ENCODE measurements at regions not wholly inside any gene's neighbourhood (a gene's known extent, or its start where the extent isn't known, plus 50 kb on each side); places are given as distances from the start of the nearest gene placed in this dataset.

DNA sequence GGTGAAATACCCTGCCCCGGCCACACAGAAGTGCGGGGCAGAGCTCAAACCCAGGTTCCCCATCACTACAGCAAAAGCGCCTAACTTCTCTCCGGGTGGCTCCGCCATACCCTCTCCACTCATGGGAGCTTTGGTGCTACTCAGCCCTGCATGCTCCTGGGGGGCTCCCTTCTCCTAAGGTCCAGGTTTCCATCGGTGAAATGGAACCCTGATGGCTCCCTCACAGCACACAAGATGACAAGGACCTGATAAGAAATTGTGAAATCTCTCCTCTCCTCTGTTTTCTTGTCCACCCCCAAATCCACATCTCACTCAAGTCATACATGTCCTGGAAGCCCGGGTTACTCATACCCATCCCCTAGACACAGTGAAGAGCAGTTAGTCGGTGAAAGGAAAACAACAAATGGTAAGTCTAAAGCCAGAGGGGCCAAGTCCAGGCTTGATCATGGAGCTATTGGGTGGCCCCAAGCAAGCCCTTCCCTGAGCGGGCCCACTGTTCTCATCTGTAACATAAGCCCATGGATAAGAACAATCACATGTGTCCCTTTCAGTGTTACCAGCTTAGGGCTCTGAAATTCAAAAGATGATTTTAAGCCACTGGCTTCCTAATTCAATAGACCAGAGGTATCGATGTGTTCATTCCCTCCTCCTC, 317.5 kb downstream of the BCL11B start:
- TF ChIP-seq, protein P1, sequence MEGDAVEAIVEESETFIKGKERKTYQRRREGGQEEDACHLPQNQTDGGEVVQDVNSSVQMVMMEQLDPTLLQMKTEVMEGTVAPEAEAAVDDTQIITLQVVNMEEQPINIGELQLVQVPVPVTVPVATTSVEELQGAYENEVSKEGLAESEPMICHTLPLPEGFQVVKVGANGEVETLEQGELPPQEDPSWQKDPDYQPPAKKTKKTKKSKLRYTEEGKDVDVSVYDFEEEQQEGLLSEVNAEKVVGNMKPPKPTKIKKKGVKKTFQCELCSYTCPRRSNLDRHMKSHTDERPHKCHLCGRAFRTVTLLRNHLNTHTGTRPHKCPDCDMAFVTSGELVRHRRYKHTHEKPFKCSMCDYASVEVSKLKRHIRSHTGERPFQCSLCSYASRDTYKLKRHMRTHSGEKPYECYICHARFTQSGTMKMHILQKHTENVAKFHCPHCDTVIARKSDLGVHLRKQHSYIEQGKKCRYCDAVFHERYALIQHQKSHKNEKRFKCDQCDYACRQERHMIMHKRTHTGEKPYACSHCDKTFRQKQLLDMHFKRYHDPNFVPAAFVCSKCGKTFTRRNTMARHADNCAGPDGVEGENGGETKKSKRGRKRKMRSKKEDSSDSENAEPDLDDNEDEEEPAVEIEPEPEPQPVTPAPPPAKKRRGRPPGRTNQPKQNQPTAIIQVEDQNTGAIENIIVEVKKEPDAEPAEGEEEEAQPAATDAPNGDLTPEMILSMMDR (conservative IDR thresholded peaks at IDR 0.05; ENCODE audit: low read depth, low read length), result no peak
- no peak overlapping the region for H3K4me3 ChIP-seq (ENCODE audit: low read depth, low read length)
- no peak for DNase-seq (ENCODE audit: low read depth)

DNA sequence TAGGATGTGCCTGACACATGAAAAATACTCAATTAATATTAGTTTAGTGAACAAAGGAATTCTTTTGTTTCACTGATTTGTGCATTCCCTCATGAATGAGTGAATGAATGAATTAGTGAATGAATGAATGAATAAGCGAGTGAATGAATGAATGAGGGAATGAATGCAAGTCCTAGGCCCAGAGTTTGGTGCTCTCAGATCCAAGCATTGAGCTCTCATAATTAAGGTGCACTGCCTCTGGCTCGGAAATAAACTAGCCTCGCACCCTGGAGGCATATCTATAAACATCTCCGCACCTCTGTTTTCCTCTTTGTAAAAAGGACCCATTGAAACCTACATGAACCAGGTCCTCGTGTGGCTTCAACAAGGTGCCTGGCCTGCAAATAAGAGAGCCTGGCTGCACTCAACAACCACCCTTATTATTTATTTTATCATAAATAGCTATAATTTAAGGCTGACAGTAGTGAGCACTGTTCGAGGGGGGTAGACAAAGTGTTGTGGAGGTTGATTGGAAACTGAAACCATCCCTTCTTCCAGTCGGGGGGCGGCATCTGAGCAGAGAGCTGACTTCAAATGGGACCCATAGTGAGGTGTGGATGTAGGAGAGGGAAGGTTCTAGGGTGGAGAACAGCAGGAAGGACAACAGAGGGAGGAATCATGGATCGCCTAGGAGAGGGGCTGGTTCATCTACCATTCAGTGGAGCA, 316.8 kb downstream of the BCL11B start:
- no peak overlapping the region for H3K4me3 ChIP-seq (ENCODE audit: low read depth, low read length)
- no peak for DNase-seq (ENCODE audit: low read depth)
- TF ChIP-seq, protein P1 (conservative IDR thresholded peaks at IDR 0.05; ENCODE audit: low read depth, low read length), result no peak

DNA sequence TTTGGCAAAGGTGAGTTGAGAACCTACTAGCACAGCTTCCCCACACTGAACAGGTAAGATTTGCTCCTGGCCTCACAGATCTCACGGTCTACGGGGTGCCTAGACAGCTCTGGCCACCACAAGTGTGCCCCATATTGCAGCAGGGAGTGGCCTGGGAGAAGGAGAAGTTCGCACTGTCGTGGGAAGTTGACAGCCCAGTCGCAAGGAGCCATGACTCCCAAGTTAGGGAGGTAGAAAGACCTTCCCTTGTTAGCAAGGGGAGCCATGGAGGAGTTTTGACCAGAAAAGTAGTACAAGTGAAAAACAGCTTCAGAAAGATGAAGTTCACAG, 316.3 kb downstream of the BCL11B start:
- no peak overlapping the region for H3K4me3 ChIP-seq (ENCODE audit: low read depth, low read length)
- DNase-seq (ENCODE audit: low read depth), result no peak
- TF ChIP-seq, protein P1 (conservative IDR thresholded peaks at IDR 0.05; ENCODE audit: low read depth, low read length), result no peak

DNA sequence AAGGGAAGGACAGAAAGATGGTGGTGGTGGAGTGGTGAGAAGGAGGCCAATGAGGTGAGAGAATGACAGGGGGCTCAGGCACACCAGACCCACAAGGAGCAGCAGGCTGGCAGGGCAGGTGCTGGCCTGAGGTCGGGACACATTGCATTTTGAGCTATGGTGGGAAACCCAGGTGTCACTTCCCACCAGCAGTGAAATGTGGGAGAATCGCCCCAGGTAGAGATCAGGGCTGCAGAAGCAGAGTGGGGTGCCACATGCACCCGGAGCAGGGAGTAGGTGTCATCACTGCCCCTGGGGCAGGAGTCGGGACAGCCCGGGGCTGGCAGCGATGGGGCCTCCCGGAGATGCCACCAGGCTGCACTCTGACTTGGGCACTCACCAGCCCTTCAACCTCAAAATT, 315.8 kb downstream of the BCL11B start:
- DNase-seq (ENCODE audit: low read depth), result no peak
- no peak overlapping the region for H3K4me3 ChIP-seq (ENCODE audit: low read depth, low read length)
- TF ChIP-seq, protein P1 (conservative IDR thresholded peaks at IDR 0.05; ENCODE audit: low read depth, low read length), result no peak

DNA sequence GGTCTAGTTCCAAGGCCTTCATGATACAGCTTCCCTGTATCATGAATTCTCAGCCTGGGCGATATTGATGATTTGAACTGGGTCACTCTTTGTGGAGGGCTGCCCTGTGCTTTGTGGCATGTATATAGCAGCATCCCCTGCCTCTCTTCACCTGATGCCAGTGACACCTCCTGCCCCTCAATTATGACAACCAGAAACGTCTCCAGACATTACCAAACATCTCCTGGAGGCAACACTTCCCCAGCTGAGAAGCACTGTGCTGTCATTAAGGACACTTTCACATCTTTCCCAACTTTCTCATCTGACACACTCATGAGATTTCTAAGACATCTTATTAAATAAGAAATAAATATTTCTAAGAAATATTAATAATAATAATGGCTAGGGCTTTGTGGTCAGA, 315.3 kb downstream of the BCL11B start:
- TF ChIP-seq, protein P1 (conservative IDR thresholded peaks at IDR 0.05; ENCODE audit: low read depth, low read length), result no peak
- no peak for DNase-seq (ENCODE audit: low read depth)
- H3K4me3 ChIP-seq (ENCODE audit: low read depth, low read length), result no peak overlapping the region

DNA sequence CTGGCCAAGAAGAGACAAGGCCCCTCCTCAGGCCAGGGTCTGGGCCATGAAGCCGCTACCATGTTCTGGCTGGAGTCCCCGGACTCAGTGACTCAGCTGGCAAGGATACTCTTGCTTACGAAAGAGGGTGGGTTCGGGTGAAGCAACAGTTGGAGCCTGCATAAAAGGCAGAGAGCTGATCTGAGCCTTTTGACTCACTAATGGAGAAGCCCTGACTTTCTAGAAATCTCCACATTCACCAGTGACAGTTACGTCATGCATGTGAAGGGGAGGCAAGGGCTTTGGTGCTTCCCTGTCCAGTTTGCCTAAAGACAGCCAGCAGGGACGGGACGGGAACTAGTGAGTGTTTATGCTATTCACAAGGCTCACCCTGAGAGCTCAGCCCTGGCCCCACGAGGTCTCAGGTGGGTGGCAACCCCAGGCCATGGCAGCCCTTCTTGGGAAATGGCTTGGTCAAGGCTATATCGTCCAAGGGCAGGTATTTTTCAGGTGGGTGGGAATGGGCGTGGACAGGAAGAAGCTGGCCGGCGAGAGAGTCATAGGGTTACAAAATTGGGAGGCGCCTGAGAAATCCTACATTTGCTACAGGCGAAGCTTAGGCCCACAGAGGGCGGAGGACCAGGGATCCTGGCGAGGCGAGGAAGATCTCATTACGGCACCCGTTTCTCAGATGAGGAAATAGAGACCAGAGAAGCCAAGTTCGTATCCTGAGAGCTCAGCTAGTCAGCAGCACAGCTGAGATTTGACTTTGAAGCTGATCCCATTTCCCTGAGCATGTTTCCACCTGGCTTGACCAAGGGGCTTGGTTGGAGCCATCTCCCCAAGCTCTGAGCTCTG, 314.6 kb downstream of the BCL11B start:
- H3K4me3 ChIP-seq (ENCODE audit: low read depth, low read length), result no peak overlapping the region
- DNase-seq (ENCODE audit: low read depth), result peak; percentile 3
- TF ChIP-seq, protein P1 (conservative IDR thresholded peaks at IDR 0.05; ENCODE audit: low read depth, low read length), result no peak

Measured in choroid plexus epithelial cell (primary cell).